ENCODE measurements at regions not wholly inside any gene's neighbourhood (a gene's known extent, or its start where the extent isn't known, plus 50 kb on each side); places are given as distances from the start of the nearest gene placed in this dataset.

GRCh38 chr15:39394496-39394895 is 186.4 kb upstream of the THBS1 start:
- TF ChIP-seq, protein P1, sequence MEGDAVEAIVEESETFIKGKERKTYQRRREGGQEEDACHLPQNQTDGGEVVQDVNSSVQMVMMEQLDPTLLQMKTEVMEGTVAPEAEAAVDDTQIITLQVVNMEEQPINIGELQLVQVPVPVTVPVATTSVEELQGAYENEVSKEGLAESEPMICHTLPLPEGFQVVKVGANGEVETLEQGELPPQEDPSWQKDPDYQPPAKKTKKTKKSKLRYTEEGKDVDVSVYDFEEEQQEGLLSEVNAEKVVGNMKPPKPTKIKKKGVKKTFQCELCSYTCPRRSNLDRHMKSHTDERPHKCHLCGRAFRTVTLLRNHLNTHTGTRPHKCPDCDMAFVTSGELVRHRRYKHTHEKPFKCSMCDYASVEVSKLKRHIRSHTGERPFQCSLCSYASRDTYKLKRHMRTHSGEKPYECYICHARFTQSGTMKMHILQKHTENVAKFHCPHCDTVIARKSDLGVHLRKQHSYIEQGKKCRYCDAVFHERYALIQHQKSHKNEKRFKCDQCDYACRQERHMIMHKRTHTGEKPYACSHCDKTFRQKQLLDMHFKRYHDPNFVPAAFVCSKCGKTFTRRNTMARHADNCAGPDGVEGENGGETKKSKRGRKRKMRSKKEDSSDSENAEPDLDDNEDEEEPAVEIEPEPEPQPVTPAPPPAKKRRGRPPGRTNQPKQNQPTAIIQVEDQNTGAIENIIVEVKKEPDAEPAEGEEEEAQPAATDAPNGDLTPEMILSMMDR (IDR thresholded peaks at IDR 0.05; ENCODE audit: low read depth, low read length, poor library complexity, severe bottlenecking): no peak
- no peak for TF ChIP-seq EZH2phosphoT487 (IDR thresholded peaks at IDR 0.05; ENCODE audit: borderline replicate concordance, low read length)
